Gastrocnemius medialis (tissue), 4 donors: ENCODE measurements at regions not wholly inside any gene's neighbourhood (a gene's known extent, or its start where the extent isn't known, plus 50 kb on each side); places are given as distances from the start of the nearest gene placed in this dataset.

Experiments
- ATAC-seq, 2 donors: fragments of 150-250 bp; one replicate each; pipeline ENCODE4 v1.9.1; 2016
- DNase-seq, 2 donors: peaks; one replicate each; pipeline ENCODE4 v3.0.0-alpha.2; 2019
- H3K27ac ChIP-seq, 4 donors: fragments of 200-600 bp; sonication (generic); 1 replicate in 1 of 4; 2 replicates in 3 of 4; pipeline ENCODE4 v1.5.1; 2016 to 2018; ENCODE audit warnings: mild to moderate bottlenecking in 2 of 4, moderate library complexity in 1 of 4
- H3K27me3 ChIP-seq, 3 donors: fragments of 200-600 bp; sonication (generic) in 2 of 3; 1 replicate in 1 of 3; 2 replicates in 2 of 3; pipeline versions ENCODE4 v1.5.1 to v1.6.0; 2016 to 2019; ENCODE audit warnings: mild to moderate bottlenecking in 1 of 3, moderate library complexity in 1 of 3
- H3K36me3 ChIP-seq, 2 donors: fragments of 200-600 bp; sonication (generic) in 1 of 2; one replicate each; pipeline ENCODE4 v1.5.1; 2017 to 2018
- H3K4me1 ChIP-seq, 2 donors: fragments of 200-600 bp; sonication (generic) in 1 of 2; one replicate each; pipeline ENCODE4 v1.5.1; 2016 to 2017; ENCODE audit warnings: mild to moderate bottlenecking in 2 of 2
- H3K4me3 ChIP-seq, 4 donors: fragments of 200-600 bp; sonication (generic) in 3 of 4; 1 replicate in 1 of 4; 2 replicates in 3 of 4; pipeline ENCODE4 v1.5.1; 2016 to 2019; ENCODE audit warnings: mild to moderate bottlenecking in 2 of 4
- H3K9me3 ChIP-seq, 3 donors: fragments of 200-600 bp; sonication (generic) in 2 of 3; 1 replicate in 1 of 3; 2 replicates in 2 of 3; pipeline ENCODE4 v1.5.1; 2016 to 2019
- CTCF ChIP-seq, 5 experiments: fragments of 450-650 bp in 3 of 5; fragments of 200-600 bp in 2 of 5; sonication (generic) in 2 of 5; IDR thresholded peaks in 4 of 5; conservative IDR thresholded peaks in 1 of 5; 1 replicate in 4 of 5; 2 replicates in 1 of 5; pipeline ENCODE4 v1.5.1; 2016 to 2019; ENCODE audit warnings: antibody characterized with exemption in 5 of 5, mild to moderate bottlenecking in 3 of 5, moderate library complexity in 3 of 5
- POLR2A ChIP-seq, 2 donors: fragments of 450-650 bp; IDR thresholded peaks; one replicate each; pipeline ENCODE4 v1.6.1; 2017; ENCODE audit warnings: antibody characterized with exemption in 2 of 2, mild to moderate bottlenecking in 2 of 2, moderate library complexity in 2 of 2
- in situ Hi-C, 4 donors: fragments of 200-750 bp; cut with MboI; loops; one replicate each; pipeline versions ENCODE4 v1.15.0 to v1.8.0; 2017; ENCODE audit warnings: low sequenced_read_pairs in 4 of 4
- intact Hi-C: fragments of 100-400 bp; cut with DNase I; formaldehyde crosslinking; loops from one replicate; pipeline ENCODE4 v1.15.1; 2023; ENCODE audit warnings: low total_unique reads

DNA sequence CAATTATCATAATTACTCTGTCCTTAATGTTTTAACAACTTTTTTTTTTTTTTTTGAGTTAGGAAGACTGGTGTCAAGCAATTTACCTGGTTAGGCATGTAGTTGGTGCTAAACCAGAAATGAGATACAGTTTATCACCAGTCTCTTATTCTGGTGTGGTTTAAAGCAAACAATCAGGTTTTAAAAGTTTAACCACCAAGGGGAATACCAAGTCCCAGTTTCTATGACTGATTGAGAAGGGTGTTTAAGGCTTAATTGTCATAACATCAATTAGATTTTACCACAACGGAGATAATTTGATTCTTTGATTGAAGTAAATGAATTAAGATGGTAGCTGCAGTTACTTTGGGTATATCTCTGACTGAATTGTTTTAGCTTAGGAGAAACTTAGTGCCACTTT lies 197.8 kb downstream of the TFAP2B start:
- ATAC-seq (no peak), DNase-seq (no peak)
- no peaks in the 10 kb centered on the region for H3K36me3 ChIP-seq
- no peak overlapping the region for H3K27ac ChIP-seq
- TF ChIP-seq POLR2A (IDR thresholded peaks at IDR 0.05) (no peak), CTCF (IDR thresholded peaks at IDR 0.05 in 4 of 5, conservative IDR thresholded peaks at IDR 0.05 in 1 of 5) (no peak)
- H3K27me3 ChIP-seq: no peaks in the 10 kb centered on the region
- H3K4me3 ChIP-seq: no peak overlapping the region
- H3K4me1 ChIP-seq: no peaks in the 10 kb centered on the region
- no peaks in the 10 kb centered on the region for H3K9me3 ChIP-seq
- in situ Hi-C loops: no loop called here
- intact Hi-C loops: no loop called here

DNA sequence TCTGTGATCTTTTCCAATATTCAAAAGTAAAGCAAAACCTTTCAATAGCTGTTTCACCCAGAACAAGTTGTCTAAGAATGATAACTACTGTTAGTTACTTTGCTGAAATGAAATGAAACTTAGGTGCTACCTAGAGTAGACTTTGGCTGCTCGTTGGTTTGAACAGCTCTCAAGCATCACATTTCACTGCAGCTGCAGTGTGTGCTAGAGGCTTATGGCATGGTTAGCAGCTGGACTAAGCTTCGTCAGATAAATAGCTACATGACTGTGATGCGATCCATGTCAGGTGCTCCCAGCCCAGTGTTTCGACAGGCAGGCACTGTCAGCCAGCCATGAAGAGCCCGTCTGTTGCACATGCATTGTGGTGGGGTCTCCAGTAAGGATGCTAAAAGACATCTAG lies 201.1 kb downstream of the TFAP2B start:
- Histone ChIP-seq H3K9me3 (no peaks in the 10 kb centered on the region), H3K36me3 (no peaks in the 10 kb centered on the region), H3K4me3 (no peak overlapping the region), H3K27me3 (no peaks in the 10 kb centered on the region), H3K27ac (no peak overlapping the region), H3K4me1 (no peaks in the 10 kb centered on the region)
- intact Hi-C loops: no loop called here
- ATAC-seq (no peak), DNase-seq (no peak)
- in situ Hi-C loops: no loop called here
- TF ChIP-seq POLR2A (IDR thresholded peaks at IDR 0.05) (no peak), CTCF (IDR thresholded peaks at IDR 0.05 in 4 of 5, conservative IDR thresholded peaks at IDR 0.05 in 1 of 5) (no peak)

DNA sequence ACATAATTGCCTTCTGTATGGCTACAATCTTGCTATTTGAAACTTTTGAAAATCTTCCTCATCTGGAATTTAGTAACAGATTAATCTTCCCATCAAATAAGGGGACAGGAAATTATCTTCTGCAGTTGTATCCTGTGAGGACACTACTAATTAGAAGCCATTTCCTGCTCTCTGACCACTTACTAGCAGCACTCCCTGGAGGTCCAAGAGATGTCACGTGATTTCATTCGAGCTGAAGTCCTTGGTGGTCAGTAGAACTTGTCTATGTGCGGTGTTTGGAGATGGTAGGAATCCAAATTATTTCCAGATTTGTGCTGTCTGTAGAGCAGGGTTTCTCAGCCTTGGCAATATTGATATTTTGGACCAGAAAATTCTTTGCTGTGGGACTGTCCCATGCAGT lies 202.5 kb downstream of the TFAP2B start:
- no peak overlapping the region for H3K27ac ChIP-seq
- DNase-seq (no peak), ATAC-seq (no peak)
- intact Hi-C loops: no loop called here
- H3K4me3 ChIP-seq: no peak overlapping the region
- no peaks in the 10 kb centered on the region for H3K4me1 ChIP-seq
- no peaks in the 10 kb centered on the region for H3K36me3 ChIP-seq
- H3K9me3 ChIP-seq: no peaks in the 10 kb centered on the region
- H3K27me3 ChIP-seq: no peaks in the 10 kb centered on the region
- in situ Hi-C loops: no loop called here
- TF ChIP-seq CTCF (IDR thresholded peaks at IDR 0.05 in 4 of 5, conservative IDR thresholded peaks at IDR 0.05 in 1 of 5) (no peak), POLR2A (IDR thresholded peaks at IDR 0.05) (no peak)

DNA sequence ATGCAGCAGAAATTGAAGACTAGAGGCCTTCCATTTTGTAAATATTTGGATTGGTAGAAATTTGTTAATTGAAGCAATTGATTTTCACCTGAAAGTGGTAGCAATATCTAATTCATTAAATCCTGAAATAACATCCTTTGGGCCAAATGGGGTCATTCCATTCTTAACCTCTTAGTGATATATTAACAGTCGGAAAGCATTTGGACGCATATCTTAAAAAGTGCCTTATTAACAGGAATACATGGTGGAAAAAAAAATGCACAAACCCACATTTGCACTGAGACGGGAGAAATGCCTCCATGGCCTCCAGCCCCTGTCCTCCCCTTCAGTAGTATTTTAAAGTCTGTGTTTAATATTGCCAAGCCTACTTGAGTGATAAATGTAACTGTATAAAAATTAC lies 205.5 kb downstream of the TFAP2B start:
- H3K27ac ChIP-seq: no peak overlapping the region
- H3K27me3 ChIP-seq: no peaks in the 10 kb centered on the region
- no peaks in the 10 kb centered on the region for H3K36me3 ChIP-seq
- H3K4me1 ChIP-seq: no peaks in the 10 kb centered on the region
- DNase-seq: no peak
- H3K9me3 ChIP-seq: no peaks in the 10 kb centered on the region
- H3K4me3 ChIP-seq: no peak overlapping the region
- in situ Hi-C loops: no loop called here
- no peak for TF ChIP-seq CTCF (IDR thresholded peaks at IDR 0.05 in 4 of 5, conservative IDR thresholded peaks at IDR 0.05 in 1 of 5)
- no peak for TF ChIP-seq POLR2A (IDR thresholded peaks at IDR 0.05)
- no peak for ATAC-seq
- intact Hi-C loops: no loop called here

- in situ Hi-C loops: no loop called here
- TF ChIP-seq POLR2A (IDR thresholded peaks at IDR 0.05) (no peak), CTCF (IDR thresholded peaks at IDR 0.05 in 4 of 5, conservative IDR thresholded peaks at IDR 0.05 in 1 of 5) (no peak)
- H3K27ac ChIP-seq: no peak overlapping the region
- no peaks in the 10 kb centered on the region for H3K27me3 ChIP-seq
- H3K36me3 ChIP-seq: no peaks in the 10 kb centered on the region
- ATAC-seq (no peak), DNase-seq (no peak)
- H3K9me3 ChIP-seq: no peaks in the 10 kb centered on the region
- intact Hi-C loops: no loop called here
- no peak overlapping the region for H3K4me3 ChIP-seq
- H3K4me1 ChIP-seq: no peaks in the 10 kb centered on the region
Observed at GRCh38 chr6:51025082-51025777, 206.6 kb downstream of the TFAP2B start.
